ENCODE measurements at regions not wholly inside any gene's neighbourhood (a gene's known extent, or its start where the extent isn't known, plus 50 kb on each side); places are given as distances from the start of the nearest gene placed in this dataset.

- H3K9ac ChIP-seq (ENCODE audit: low read length), result no peak overlapping the region
- no peaks in the 10 kb centered on the region for H3K27me3 ChIP-seq (ENCODE audit: low read length)
- no peaks in the 10 kb centered on the region for H3K4me1 ChIP-seq (ENCODE audit: low read length)
- H3K79me2 ChIP-seq (ENCODE audit: low read length), result no peaks in the 10 kb centered on the region
- no peak overlapping the region for H3K4me3 ChIP-seq (ENCODE audit: low read length)
- no peak overlapping the region for H3K4me2 ChIP-seq (ENCODE audit: low read depth, low read length, poor library complexity, severe bottlenecking)
- no peaks in the 10 kb centered on the region for H3K9me3 ChIP-seq (ENCODE audit: low read length)
- no peak overlapping the region for H2AFZ ChIP-seq (ENCODE audit: low read length)
- no peaks in the 10 kb centered on the region for H3K36me3 ChIP-seq (ENCODE audit: insufficient read depth, low read length)
- H3K9me2 ChIP-seq (replicated peaks; ENCODE audit: insufficient read depth, low read length), result no peaks in the 10 kb centered on the region
- DNase-seq, result no peak
- no peaks in the 10 kb centered on the region for H4K20me1 ChIP-seq (ENCODE audit: insufficient read depth, low read depth, low read length)
- no peak overlapping the region for H3K27ac ChIP-seq (ENCODE audit: low read length)
These were observed 70.0 kb upstream of the BICD1 start for GRCh38 chr12:32036477-32037263.

GRCh38 chr12:32039347-32039746, 67.3 kb upstream of the BICD1 start:
- no peaks in the 10 kb centered on the region for H3K9me2 ChIP-seq (replicated peaks; ENCODE audit: insufficient read depth, low read length)
- H3K27ac ChIP-seq (ENCODE audit: low read length), result no peak overlapping the region
- H3K79me2 ChIP-seq (ENCODE audit: low read length), result no peaks in the 10 kb centered on the region
- H3K27me3 ChIP-seq (ENCODE audit: low read length), result no peaks in the 10 kb centered on the region
- no peak overlapping the region for H3K4me2 ChIP-seq (ENCODE audit: low read depth, low read length, poor library complexity, severe bottlenecking)
- no peak for DNase-seq
- no peak overlapping the region for H2AFZ ChIP-seq (ENCODE audit: low read length)
- no peak overlapping the region for H3K9ac ChIP-seq (ENCODE audit: low read length)
- H3K4me3 ChIP-seq (ENCODE audit: low read length), result no peak overlapping the region
- no peaks in the 10 kb centered on the region for H3K4me1 ChIP-seq (ENCODE audit: low read length)
- H4K20me1 ChIP-seq (ENCODE audit: insufficient read depth, low read depth, low read length), result no peaks in the 10 kb centered on the region
- no peaks in the 10 kb centered on the region for H3K36me3 ChIP-seq (ENCODE audit: insufficient read depth, low read length)
- peaks cover 10% of the 10 kb centered on the region; the same call in 1 of the 2 replicates for H3K9me3 ChIP-seq (ENCODE audit: low read length)

- Histone ChIP-seq H2AFZ (ENCODE audit: low read length) (no peak overlapping the region), H3K27me3 (ENCODE audit: low read length) (no peaks in the 10 kb centered on the region), H3K9me3 (ENCODE audit: low read length) (peaks cover 10% of the 10 kb centered on the region; the same call in 1 of the 2 replicates), H3K36me3 (ENCODE audit: insufficient read depth, low read length) (no peaks in the 10 kb centered on the region), H3K9ac (ENCODE audit: low read length) (no peak overlapping the region), H3K9me2 (replicated peaks; ENCODE audit: insufficient read depth, low read length) (no peaks in the 10 kb centered on the region), H3K4me2 (ENCODE audit: low read depth, low read length, poor library complexity, severe bottlenecking) (no peak overlapping the region), H4K20me1 (ENCODE audit: insufficient read depth, low read depth, low read length) (no peaks in the 10 kb centered on the region), H3K27ac (ENCODE audit: low read length) (no peak overlapping the region), H3K4me3 (ENCODE audit: low read length) (no peak overlapping the region), H3K79me2 (ENCODE audit: low read length) (no peaks in the 10 kb centered on the region), H3K4me1 (ENCODE audit: low read length) (no peaks in the 10 kb centered on the region)
- no peak for DNase-seq
These were observed 66.6 kb upstream of the BICD1 start for GRCh38 chr12:32039917-32040575.

GRCh38 chr12:32043928-32044549, 62.6 kb upstream of the BICD1 start:
- no peaks in the 10 kb centered on the region for H3K79me2 ChIP-seq (ENCODE audit: low read length)
- H3K4me3 ChIP-seq (ENCODE audit: low read length), result no peak overlapping the region

GRCh38 chr12:32047357-32048212, 59.1 kb upstream of the BICD1 start:
- no peak overlapping the region for H3K27ac ChIP-seq (ENCODE audit: low read length)
- no peak overlapping the region for H3K4me2 ChIP-seq (ENCODE audit: low read depth, low read length, poor library complexity, severe bottlenecking)
- H3K79me2 ChIP-seq (ENCODE audit: low read length), result no peaks in the 10 kb centered on the region
- peaks cover 10% of the 10 kb centered on the region; the same call in 1 of the 2 replicates for H3K9me3 ChIP-seq (ENCODE audit: low read length)
- H3K27me3 ChIP-seq (ENCODE audit: low read length), result no peaks in the 10 kb centered on the region
- H3K36me3 ChIP-seq (ENCODE audit: insufficient read depth, low read length), result no peaks in the 10 kb centered on the region
- H4K20me1 ChIP-seq (ENCODE audit: insufficient read depth, low read depth, low read length), result no peaks in the 10 kb centered on the region
- H3K4me1 ChIP-seq (ENCODE audit: low read length), result no peaks in the 10 kb centered on the region
- no peak overlapping the region for H3K9ac ChIP-seq (ENCODE audit: low read length)
- no peak for DNase-seq
- H3K9me2 ChIP-seq (replicated peaks; ENCODE audit: insufficient read depth, low read length), result no peaks in the 10 kb centered on the region
- no peak overlapping the region for H2AFZ ChIP-seq (ENCODE audit: low read length)
- no peak overlapping the region for H3K4me3 ChIP-seq (ENCODE audit: low read length)

More at GRCh38 chr12:32043928-32044549, 62.6 kb upstream of the BICD1 start:
- Histone ChIP-seq H3K36me3 (ENCODE audit: insufficient read depth, low read length) (no peaks in the 10 kb centered on the region), H2AFZ (ENCODE audit: low read length) (no peak overlapping the region), H3K9ac (ENCODE audit: low read length) (no peak overlapping the region), H3K4me1 (ENCODE audit: low read length) (no peaks in the 10 kb centered on the region), H3K4me2 (ENCODE audit: low read depth, low read length, poor library complexity, severe bottlenecking) (no peak overlapping the region), H3K9me2 (replicated peaks; ENCODE audit: insufficient read depth, low read length) (no peaks in the 10 kb centered on the region), H3K9me3 (ENCODE audit: low read length) (peaks cover 10% of the 10 kb centered on the region; the same call in 1 of the 2 replicates), H3K27me3 (ENCODE audit: low read length) (no peaks in the 10 kb centered on the region), H3K27ac (ENCODE audit: low read length) (no peak overlapping the region), H4K20me1 (ENCODE audit: insufficient read depth, low read depth, low read length) (no peaks in the 10 kb centered on the region)
- DNase-seq, result no peak

GRCh38 chr12:32048791-32049190, 57.9 kb upstream of the BICD1 start:
- no peak overlapping the region for H3K4me2 ChIP-seq (ENCODE audit: low read depth, low read length, poor library complexity, severe bottlenecking)
- H3K27me3 ChIP-seq (ENCODE audit: low read length), result no peaks in the 10 kb centered on the region
- H3K9me3 ChIP-seq (ENCODE audit: low read length), result peaks cover 4% of the 10 kb centered on the region; the same call in 1 of the 2 replicates
- DNase-seq, result no peak
- no peaks in the 10 kb centered on the region for H3K36me3 ChIP-seq (ENCODE audit: insufficient read depth, low read length)
- H3K4me1 ChIP-seq (ENCODE audit: low read length), result no peaks in the 10 kb centered on the region
- H3K27ac ChIP-seq (ENCODE audit: low read length), result no peak overlapping the region
- H3K4me3 ChIP-seq (ENCODE audit: low read length), result no peak overlapping the region
- no peaks in the 10 kb centered on the region for H3K9me2 ChIP-seq (replicated peaks; ENCODE audit: insufficient read depth, low read length)
- no peak overlapping the region for H2AFZ ChIP-seq (ENCODE audit: low read length)
- no peaks in the 10 kb centered on the region for H4K20me1 ChIP-seq (ENCODE audit: insufficient read depth, low read depth, low read length)
- no peaks in the 10 kb centered on the region for H3K79me2 ChIP-seq (ENCODE audit: low read length)
- no peak overlapping the region for H3K9ac ChIP-seq (ENCODE audit: low read length)

- Histone ChIP-seq H3K4me2 (ENCODE audit: low read depth, low read length, poor library complexity, severe bottlenecking) (no peak overlapping the region), H3K9ac (ENCODE audit: low read length) (no peak overlapping the region), H3K27me3 (ENCODE audit: low read length) (no peaks in the 10 kb centered on the region), H3K79me2 (ENCODE audit: low read length) (no peaks in the 10 kb centered on the region), H3K4me1 (ENCODE audit: low read length) (no peaks in the 10 kb centered on the region), H3K9me2 (replicated peaks; ENCODE audit: insufficient read depth, low read length) (no peaks in the 10 kb centered on the region), H3K36me3 (ENCODE audit: insufficient read depth, low read length) (no peaks in the 10 kb centered on the region), H3K9me3 (ENCODE audit: low read length) (no peaks in the 10 kb centered on the region), H3K27ac (ENCODE audit: low read length) (no peak overlapping the region), H3K4me3 (ENCODE audit: low read length) (no peak overlapping the region), H4K20me1 (ENCODE audit: insufficient read depth, low read depth, low read length) (no peaks in the 10 kb centered on the region), H2AFZ (ENCODE audit: low read length) (no peak overlapping the region)
- no peak for DNase-seq
These were observed 56.7 kb upstream of the BICD1 start for GRCh38 chr12:32049956-32050355.
